ENCODE measurements at regions not wholly inside any gene's neighbourhood (a gene's known extent, or its start where the extent isn't known, plus 50 kb on each side); places are given as distances from the start of the nearest gene placed in this dataset.
A peak's percentile ranks its signal among the peaks of the same experiment; 100 is the strongest.

DNA sequence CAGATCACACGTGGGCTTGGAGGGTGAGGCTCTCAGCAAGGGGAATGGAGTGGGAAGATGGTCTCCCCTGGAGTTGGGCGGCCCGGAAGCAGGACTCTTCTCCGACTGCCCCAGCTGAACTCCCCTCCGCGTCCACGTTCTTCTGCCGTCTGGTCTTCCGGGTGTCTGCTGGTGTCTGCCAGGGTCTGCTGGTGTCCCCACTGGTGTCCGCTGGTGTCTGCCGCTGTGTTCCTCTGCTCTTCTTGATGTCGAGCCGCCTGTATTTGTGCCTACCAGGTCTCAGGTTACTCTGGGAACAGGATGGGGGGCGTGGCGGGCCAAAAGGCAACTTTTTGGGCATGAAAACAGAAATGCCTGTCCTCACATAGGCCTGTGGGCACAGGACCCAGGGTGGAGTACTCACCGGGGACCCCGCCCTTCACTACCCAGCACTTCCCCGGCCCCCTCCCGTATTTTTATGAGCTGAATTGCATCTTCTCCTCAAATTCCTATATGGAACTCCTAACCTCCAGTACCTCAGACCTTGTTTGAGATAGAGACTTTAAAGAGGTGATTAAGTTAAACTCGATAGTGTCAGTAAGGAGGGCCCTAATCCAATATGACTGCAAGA lies 675.4 kb downstream of the SEMA5A start:
- DNase-seq, result no peak

DNA sequence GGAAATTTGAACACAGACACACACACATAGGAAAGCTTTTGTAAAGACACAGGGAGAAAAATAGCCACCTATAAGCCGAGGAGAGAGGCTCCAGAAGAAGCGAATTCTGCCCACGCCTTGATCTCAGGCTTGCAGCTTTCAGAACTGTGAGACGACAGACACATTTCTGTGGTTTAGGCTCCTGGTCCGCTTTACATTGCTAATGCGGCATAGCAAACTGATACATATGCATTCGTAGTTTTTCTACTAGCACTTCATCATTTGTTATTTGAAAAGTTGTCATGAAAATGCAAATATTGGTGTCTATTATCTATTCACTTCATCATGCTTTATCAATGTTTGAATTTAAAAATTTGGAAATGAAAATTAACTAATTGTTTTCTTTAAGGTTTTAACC lies 674.9 kb downstream of the SEMA5A start:
- DNase-seq, result no peak

DNA sequence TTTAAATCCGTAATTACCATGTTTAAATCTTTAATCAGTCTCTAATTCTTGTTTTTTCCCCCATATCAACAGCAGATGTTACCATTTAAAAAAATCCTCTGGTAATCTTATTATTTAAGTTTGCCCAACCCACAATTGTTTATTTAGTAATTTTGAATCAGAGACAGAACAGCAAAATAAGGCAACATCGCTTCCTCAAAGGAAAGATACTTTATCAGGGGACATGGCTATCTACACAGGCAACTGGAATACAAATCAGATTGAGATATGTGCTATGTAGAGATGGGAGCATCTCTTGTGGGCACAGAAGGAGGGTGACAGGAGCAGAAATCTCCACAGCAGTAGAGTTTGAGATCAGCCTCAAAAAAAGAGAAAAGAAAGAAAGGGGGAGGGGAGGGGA lies 674.4 kb downstream of the SEMA5A start:
- DNase-seq, result no peak

DNA sequence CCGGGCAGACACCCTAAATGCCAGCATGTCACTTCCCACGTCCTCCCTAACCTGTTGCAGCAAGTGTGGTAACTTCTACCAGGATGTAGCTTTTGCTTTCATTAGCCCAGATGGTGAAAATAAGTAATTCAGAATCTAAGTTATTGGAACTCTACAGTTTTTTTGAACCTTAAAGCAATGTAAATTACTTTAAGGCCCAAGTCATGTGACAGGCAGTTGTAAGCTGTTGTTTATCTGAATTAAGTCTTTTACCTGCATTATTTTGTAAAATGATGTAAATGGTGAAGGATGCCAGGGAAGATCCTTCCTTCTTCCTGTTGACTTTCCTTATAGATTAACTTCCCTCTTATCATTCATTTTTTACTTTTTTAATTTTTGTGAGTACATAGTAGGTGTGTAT lies 670.2 kb downstream of the SEMA5A start:
- no peak for DNase-seq

DNA sequence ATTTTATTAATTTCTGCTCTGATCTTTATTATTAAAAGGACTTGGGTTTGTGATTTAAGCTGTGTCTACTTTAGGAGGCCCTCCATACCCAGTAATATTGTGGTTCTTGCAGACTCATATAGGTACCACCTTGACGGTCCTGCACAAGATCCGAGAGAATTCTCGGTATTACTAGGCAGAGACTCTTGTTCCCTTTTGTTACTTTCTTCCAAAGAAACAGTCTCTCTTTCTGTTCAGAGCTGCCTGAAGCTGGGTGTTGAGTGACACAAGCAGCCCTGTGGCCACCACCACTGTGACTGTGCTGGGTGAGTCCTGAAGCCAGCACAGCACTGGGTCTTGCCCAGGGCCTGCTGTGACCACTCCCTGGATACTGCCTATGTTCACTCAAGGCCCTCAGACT lies 666.6 kb downstream of the SEMA5A start:
- no peak for DNase-seq

DNA sequence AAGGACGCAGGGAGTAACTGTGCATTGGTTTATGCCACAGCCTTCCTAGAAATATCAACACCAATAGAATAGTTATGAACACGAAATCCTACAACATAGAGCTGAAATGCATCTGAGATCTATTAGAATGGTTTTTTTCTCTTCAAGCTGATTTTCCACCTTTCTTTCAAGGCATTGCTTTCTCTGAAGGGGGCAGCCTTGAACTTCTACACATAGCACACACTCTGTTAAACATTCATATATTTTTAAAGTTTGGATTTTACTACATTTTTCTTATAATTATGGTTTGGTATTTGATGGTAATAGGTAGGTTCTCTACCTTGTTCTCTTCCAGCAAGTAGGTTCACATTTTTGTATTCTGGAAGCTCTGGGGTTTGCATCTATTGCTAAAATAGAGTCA lies 661.8 kb downstream of the SEMA5A start:
- DNase-seq, result no peak

DNA sequence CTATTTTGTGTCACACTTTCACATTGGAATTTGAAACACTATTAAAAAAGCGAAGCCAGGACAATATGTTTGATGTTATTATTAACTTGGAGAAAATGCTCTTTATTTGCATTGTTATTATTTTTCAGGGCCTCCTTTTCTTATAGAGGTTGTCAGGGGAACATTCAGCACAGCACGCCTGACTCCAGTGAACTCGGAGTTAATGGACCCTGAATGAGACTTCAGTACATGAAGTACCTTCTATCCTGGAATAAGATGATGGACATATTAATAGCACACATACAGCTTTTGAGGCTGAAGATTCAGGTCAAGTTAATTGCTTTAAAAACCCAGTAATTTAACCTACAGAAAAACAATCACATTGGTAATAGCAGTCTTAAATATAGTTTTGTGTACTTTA lies 652.9 kb downstream of the SEMA5A start:
- no peak for DNase-seq

DNA sequence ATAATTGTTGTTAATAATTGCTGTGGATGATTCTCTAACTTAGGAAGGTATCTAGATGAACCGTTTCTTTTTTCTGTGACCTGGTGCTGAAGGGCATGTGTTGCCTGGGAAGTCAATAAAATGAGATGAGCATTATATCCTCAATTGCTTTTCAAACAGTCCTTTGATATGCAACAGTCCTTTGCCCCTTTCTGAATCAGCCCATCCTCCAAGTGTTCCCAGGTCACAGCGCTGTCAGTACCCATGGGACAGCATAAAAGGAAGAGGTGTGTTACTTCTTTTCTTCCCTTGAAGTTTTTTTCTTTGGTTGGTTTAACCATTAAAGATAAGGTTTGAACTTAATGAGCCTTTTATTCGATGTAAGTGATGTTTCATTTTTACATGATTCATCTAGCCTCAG lies 651.8 kb downstream of the SEMA5A start:
- no peak for DNase-seq

DNA sequence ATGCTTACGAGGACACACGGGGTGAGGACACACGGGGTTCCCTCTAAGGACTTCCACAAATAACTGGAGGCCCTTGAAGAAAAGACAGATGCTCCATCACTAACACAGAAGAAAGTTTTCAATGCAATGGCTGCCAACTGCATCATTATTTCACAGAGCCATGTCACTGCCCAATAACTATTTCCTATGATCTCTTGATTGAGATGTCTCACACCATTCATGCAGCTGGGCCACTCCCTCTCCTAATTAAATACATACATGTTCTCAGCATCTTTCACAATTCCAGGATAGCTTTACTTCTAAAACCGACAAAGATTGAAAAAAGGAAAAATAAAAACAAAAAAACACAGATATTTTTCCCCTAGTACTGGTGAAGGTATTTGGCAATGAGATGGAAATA lies 650.8 kb downstream of the SEMA5A start:
- DNase-seq, result no peak

DNA sequence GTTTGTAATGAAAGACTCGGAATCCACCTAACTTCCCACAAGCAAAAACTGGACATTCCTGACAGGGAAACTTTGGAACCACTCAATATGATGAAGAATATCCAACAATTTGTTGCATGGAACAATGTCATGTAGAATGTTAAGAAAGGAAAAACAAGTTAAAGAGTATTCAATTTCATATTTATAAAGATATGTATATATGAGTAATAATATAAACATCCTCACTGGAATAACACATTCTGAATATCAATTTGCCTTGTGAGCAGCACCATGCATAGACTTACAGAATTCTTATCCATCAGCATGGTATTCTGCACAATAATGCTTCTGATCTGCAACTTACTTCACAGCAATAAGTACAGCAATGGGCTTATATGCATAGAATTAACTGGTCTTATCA lies 650.3 kb downstream of the SEMA5A start:
- no peak for DNase-seq

DNA sequence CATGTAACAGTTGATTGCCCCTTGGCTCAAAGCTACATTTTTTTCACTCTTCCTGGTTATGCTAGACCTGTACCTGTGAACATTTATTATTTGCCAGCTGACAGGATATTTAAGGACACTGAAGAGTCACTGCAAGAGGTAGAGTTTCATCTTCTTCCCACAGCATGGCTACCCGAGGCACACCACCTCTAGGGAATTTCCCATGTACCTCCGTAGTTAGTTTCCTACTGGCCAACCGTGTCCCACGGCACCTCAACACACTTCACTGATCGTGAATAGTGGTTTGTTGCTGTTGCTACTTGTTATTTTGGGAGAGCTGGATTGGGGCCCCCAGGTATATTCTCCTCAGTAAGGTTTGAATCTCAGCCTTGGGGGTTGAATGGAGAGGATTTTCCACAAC lies 648.6 kb downstream of the SEMA5A start:
- DNase-seq, result no peak

DNA sequence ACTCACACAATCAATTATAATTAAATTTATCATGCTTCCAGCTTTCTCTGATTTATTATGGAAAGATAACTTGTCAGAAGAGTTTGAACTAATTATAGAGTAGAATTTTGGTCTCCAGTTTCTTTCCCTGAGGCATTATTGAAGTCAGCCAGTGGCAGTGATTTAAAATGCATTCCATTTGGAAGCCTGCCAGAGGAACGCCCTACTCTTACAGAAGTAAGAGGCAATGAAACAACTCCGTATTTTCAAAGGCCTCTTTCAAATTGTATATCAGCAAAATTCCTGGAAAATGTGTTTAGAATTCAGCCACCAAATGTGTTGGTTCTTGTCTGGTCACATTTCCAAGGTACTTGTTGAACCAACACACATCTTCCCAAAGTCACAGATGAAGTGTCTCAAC lies 640.9 kb downstream of the SEMA5A start:
- DNase-seq, result peak; percentile 33

DNA sequence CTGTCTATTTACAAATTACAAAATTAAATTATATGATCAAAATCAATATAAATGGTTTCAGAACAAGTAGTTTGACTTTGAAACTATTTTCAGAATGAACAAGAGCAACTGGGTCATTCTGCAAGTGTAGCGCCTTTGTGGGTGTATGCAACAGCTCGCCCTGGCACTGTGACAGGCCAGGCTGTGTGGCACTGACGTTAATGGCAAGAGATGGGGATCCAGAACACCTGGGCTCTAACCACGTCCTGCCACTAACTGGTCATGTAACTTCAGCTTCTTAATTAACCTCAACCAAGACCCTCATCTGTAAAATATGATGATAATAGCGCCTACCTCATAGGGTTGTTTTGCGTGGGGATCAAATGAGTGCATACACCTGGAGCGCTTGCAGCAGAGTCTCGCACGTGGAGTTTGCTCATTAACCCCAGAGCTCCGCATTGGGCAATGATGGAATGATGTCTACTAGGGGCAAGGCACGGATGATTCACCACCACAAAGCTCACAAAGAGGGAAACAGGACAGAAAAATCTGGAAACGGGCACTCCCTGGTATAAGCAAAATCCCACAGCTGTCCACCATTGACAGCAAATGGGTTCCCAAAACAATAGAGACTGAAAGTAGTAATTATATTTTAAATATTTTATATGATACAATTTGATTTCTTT lies 639.4 kb downstream of the SEMA5A start:
- no peak for DNase-seq

DNA sequence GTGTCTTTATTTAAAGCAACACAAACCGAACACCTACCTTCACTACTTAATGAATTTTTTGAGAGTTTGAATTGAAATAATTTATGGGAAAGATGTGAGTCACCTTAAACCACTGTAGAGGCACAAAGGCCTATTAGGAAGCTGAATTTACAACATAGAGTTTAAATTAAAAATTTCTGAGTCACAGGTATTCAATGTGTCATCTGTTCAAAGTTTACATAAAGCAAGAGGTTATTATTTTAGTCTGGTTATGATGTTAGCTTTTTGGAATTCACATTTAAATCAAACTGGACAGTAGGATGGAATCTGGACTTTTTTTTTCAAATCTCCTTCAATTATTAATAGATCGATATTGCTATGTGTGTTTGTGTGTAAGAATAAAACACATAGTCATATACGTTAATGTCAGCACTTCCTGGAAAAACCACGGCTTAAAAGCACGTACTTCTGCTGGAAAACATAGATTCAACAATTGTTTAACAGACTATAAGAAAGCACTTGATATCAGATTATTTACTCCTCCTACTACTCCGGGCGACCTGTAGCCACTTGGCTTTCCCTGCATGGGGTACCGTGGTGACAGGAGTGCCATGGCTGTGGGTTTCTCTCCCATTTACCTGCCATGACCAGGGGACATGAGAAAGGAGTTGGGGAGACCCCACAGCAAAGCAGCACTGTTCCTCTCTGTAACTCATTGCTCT lies 638.6 kb downstream of the SEMA5A start:
- no peak for DNase-seq

DNA sequence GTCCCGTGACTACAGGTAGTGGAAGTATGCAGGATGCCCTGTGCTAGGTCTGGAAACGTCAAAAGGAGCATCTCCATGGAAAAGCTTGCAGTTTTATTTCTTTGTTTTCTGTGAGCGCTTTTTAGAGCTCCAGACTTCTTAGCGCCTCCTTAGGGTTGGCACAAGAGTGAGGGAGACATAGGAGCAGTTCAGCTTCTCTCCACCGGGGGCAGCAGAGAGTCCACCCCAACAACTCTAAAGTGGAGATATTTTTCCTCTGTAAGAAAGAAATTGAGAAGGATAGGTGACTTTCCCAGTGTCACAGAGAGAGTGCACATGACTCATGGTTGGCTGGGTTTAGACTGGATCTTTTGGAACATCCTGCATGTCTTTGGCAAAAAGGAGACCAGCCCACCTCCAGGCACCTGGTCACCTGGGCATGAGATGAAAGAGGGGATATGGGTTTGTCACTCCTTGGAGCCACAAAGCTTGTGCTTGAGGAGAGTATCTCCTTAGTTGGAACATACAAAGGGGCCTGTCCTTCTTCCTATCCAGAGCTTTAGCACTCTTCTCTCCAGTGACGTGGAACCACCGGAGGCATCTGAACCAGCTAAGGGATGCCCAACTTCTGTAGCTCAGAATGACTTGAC lies 637.7 kb downstream of the SEMA5A start:
- DNase-seq, result no peak

DNA sequence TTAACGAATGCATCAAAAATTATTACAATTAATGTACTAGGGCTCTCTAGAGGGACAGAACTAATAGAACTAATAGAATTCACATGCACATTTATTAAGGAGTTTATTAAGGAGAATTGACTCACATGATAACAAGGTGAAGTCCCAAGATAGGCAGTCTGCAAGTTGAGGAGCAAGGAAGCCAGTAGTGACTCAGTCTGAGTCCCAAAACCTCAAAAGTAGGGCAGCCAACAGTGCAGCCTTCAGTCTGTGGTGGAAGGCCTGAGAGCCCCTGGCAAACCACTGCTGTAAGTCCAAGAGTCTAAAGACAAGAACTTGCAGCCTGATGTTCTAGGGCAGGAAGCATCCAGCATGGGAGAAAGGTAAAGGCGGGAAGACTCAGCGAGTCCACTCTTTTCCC lies 633.8 kb downstream of the SEMA5A start:
- no peak for DNase-seq

DNA sequence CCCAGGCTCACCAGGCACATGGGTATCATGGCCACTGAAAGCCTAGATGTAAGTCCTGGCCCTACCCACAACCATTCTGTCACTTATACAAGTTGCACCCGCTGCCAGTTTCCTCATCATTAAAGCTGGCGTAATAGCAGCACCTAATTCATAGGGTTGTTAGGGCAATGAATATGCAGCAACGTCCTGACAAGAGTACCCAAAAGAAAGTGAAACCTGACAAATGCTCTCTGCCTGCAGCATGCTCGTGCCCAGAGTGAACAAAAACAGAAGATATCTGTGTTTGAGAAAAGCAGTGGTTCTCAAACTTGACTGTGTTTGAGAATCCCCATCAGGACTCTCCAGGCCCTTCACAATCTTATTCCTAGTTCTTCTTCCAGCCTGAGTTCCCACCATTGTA lies 632.4 kb downstream of the SEMA5A start:
- DNase-seq, result no peak

DNA sequence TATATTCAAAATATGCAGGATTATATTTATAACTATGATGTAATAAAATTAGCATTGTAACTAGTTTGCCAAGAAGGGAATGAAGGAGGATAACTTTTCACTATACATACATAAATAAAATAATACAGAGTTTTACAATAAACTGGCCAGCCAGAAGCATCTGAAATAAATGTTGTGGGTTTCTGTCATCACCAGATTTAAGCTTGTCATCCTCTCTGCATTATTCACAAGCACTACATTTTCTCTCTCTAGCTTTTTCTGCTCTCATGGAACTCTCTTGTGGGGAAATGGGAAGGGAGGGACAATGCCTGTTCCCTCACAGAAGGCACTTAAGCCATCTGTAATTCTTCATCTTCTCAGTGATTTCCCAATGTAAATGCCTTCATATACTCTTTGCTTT lies 626.8 kb downstream of the SEMA5A start:
- no peak for DNase-seq

DNA sequence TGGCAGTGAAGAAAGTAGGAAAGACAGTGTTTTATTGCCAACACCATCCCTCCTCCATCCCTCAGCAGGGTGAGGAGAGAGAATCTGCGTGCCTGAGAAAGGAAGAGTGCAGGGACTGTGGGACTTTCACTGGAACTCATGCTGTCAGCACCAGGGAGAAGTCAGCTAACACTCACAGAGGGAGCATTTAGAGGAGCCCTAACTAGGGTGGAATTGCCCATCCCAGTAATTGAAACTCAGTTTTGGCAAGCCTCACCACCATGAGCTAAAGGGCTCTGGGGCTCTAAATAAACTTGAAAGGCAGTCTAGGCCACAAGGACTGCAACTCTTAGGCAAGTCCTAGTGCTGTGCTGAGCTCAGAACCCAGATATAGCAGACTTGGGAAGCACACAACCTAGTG lies 622.3 kb downstream of the SEMA5A start:
- DNase-seq, result no peak

DNA sequence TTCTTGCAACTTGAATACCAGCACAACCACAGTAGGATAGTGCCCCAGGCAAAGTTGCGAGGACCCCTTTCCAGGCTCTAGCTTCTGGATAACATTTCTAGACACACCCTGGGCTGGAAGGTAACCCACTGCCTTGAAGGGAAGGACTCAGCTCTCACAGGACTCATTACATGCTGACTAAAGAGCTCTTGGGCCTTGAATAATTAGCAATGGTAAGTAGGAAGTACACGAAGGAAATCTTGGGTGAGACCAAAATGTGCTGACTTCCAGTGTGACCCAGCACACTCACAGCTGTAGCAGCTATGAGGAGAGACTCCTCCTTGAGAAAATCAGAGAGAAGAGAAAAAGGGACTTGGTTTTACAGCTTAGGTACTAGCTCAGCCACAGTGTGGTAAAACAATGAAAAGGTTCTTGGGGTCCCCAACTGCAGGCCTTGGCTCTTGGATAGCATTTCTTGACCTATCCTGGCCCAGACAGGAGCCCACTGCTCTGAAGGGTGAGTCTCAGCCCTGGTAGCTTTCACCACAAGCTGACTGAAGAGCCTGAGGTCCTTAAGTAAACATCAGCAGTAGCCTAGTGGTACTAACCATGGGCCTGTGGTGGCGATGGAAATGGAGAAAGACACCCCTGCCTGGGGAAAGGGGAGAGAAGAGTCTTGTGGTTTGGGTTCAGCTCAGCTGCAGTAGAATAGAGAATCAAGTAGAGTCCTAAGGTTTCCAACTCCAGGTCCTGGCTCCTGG lies 621.7 kb downstream of the SEMA5A start:
- no peak for DNase-seq

DNA sequence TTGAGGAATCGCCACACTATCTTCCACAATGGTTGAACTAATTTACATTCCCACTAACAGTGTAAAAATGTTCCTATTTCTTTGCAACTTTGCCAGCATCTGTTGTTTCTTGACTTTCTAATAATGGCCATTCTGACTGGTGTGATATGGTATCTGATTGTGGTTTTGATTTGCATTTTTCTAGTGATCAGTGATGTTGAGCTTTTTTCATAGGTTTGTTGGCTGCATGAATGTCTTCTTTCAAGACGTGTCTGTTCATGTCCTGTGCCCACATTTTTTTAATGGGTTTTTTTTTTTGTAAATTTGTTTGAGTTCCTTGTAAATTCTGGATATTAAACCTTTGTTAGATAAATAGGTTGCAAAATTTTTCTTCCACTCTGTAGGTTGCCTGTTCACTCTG lies 615.9 kb downstream of the SEMA5A start:
- DNase-seq, result no peak

DNA sequence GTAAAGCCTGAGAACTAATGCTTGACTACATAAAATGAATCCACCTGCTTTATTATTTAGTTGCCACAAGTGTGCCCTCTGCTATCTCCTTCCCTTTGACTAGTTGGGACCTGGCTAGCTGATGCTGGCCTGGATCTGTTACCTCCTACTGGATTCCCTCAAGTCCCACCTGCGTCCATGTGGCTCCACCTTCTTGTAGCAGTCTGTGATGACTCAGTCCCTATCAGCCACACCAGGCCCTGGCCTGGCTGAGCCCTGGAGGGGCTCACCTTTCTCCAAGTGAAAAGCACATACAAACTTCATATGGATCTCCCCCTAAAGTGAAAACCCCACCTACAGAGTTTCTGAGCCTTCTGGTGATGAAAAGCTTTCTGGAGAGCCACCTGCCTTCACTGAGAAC lies 611.4 kb downstream of the SEMA5A start:
- DNase-seq, result no peak

DNA sequence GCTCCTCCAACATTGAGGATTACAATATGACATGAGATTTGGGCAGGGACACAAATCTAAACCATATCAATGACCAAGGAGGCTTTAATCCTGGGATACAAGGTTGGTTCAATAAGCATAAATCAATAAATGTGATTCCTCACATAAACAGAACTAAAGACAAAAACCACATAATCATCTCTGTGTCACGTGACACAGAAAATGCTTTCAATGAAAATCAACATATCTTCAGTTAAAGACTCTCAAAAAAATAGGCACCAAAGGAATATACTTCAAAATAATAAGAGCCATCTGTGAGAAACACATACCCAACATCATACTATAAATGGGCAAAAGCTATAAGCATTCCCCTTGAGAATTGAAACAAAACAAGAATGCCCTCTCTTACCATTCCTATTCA lies 604.9 kb downstream of the SEMA5A start:
- DNase-seq, result no peak

DNA sequence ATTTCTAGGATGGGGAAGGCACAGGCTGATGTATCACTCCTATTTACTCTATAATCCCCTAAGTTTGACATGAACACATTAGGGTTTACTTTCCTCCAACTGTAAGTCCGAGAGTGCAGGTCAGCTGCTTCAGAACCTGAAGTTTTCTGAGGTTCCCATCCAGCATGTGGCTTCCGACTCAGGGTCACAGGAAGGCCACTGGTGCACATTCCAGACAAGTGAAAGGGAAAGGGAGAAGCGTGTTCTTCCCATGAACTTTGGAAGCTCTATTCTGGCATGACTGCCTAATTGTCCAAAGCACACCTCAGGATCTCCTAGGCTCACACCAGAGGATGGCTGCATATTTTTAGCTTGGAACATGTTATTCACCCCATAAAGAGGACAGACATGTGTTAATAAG lies 602.6 kb downstream of the SEMA5A start:
- DNase-seq, result no peak

All from NCI-H187 treated with DMSO at 0.1 percent for 48 hours (cell line).